ENCODE measurements at regions not wholly inside any gene's neighbourhood (a gene's known extent, or its start where the extent isn't known, plus 50 kb on each side); places are given as distances from the start of the nearest gene placed in this dataset.

- H3K36me3 Mint-ChIP-seq (ENCODE audit: low read depth) = no peaks in the 10 kb centered on the region
- DNase-seq = no peak
- no peak overlapping the region for H3K27ac Mint-ChIP-seq
- H3K4me1 Mint-ChIP-seq = no peaks in the 10 kb centered on the region
- H3K27me3 Mint-ChIP-seq = no peaks in the 10 kb centered on the region
- no peaks in the 10 kb centered on the region for H3K9me3 Mint-ChIP-seq
- CTCF ChIA-PET = no interaction called here
- H3K4me3 Mint-ChIP-seq = no peak overlapping the region
- POLR2A ChIA-PET = no interaction called here
Observed at GRCh38 chr4:123916821-123917220, 520.2 kb downstream of the SPRY1 start.

GRCh38 chr4:123919576-123920098 lies 523.0 kb downstream of the SPRY1 start:
- no peaks in the 10 kb centered on the region for H3K27me3 Mint-ChIP-seq

GRCh38 chr4:123921339-123921738 lies 524.7 kb downstream of the SPRY1 start:
- ChIA-PET CTCF (no interaction called here), POLR2A (no interaction called here)
- H3K4me1 Mint-ChIP-seq = no peaks in the 10 kb centered on the region
- no peaks in the 10 kb centered on the region for H3K27me3 Mint-ChIP-seq
- no peak overlapping the region for H3K27ac Mint-ChIP-seq
- no peak overlapping the region for H3K4me3 Mint-ChIP-seq
- no peaks in the 10 kb centered on the region for H3K36me3 Mint-ChIP-seq (ENCODE audit: low read depth)
- DNase-seq = no peak
- no peaks in the 10 kb centered on the region for H3K9me3 Mint-ChIP-seq

More at GRCh38 chr4:123919576-123920098, 523.0 kb downstream of the SPRY1 start:
- Mint-ChIP-seq H3K9me3 (no peaks in the 10 kb centered on the region), H3K27ac (no peak overlapping the region), H3K36me3 (ENCODE audit: low read depth) (no peaks in the 10 kb centered on the region), H3K4me3 (no peak overlapping the region), H3K4me1 (no peaks in the 10 kb centered on the region)
- CTCF ChIA-PET = no interaction called here
- no peak for DNase-seq
- POLR2A ChIA-PET = no interaction called here

GRCh38 chr4:123922847-123923246 lies 526.3 kb downstream of the SPRY1 start:
- no peaks in the 10 kb centered on the region for H3K4me1 Mint-ChIP-seq
- H3K36me3 Mint-ChIP-seq (ENCODE audit: low read depth) = no peaks in the 10 kb centered on the region
- ChIA-PET POLR2A (no interaction called here), CTCF (no interaction called here)
- no peak for DNase-seq
- no peaks in the 10 kb centered on the region for H3K27me3 Mint-ChIP-seq
- no peak overlapping the region for H3K27ac Mint-ChIP-seq
- no peaks in the 10 kb centered on the region for H3K9me3 Mint-ChIP-seq
- H3K4me3 Mint-ChIP-seq = no peak overlapping the region

GRCh38 chr4:123924536-123924935 lies 527.9 kb downstream of the SPRY1 start:
- Mint-ChIP-seq H3K9me3 (no peaks in the 10 kb centered on the region), H3K27ac (no peak overlapping the region), H3K4me3 (no peak overlapping the region), H3K36me3 (ENCODE audit: low read depth) (no peaks in the 10 kb centered on the region), H3K27me3 (no peaks in the 10 kb centered on the region), H3K4me1 (no peaks in the 10 kb centered on the region)
- POLR2A ChIA-PET = no interaction called here
- DNase-seq = no peak
- CTCF ChIA-PET = no interaction called here

- DNase-seq = no peak
- ChIA-PET POLR2A (no interaction called here), CTCF (interaction anchor here (0.6 kb wide), 1 partner anchor 1039 kb away, joined by 3 read pairs; no protein-coding TSS in a partner anchor)
- Mint-ChIP-seq H3K27me3 (no peaks in the 10 kb centered on the region), H3K9me3 (no peaks in the 10 kb centered on the region), H3K4me1 (no peaks in the 10 kb centered on the region), H3K4me3 (no peak overlapping the region), H3K27ac (no peak overlapping the region), H3K36me3 (ENCODE audit: low read depth) (no peaks in the 10 kb centered on the region)
Observed at GRCh38 chr4:123929565-123929964, 533.0 kb downstream of the SPRY1 start.

DNA sequence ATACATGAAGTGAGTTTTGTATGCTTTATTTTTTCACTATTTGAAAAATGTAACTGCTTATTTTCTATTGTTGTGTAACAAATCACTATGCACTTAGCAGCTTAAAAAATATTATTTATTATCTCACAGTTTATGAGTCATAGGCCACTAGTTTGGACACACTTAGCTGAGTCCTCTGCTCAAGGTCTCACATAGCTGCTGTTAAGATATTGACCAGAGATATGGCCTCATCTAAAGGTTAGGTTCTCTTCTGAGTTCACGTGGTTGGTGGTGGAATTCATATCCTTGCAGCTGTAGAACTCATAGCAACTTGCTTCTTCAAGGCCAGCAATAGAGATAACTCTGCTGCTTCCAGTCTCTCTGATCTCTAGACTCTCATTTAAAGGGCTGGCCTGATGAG lies 534.4 kb downstream of the SPRY1 start:
- Mint-ChIP-seq H3K27ac (no peak overlapping the region), H3K9me3 (no peaks in the 10 kb centered on the region), H3K4me1 (no peaks in the 10 kb centered on the region), H3K27me3 (no peaks in the 10 kb centered on the region), H3K36me3 (ENCODE audit: low read depth) (no peaks in the 10 kb centered on the region), H3K4me3 (no peak overlapping the region)
- CTCF ChIA-PET = no interaction called here
- POLR2A ChIA-PET = no interaction called here
- no peak for DNase-seq

GRCh38 chr4:123934096-123934495 lies 537.5 kb downstream of the SPRY1 start:
- CTCF ChIA-PET = no interaction called here
- no peak overlapping the region for H3K27ac Mint-ChIP-seq
- no peaks in the 10 kb centered on the region for H3K27me3 Mint-ChIP-seq
- H3K4me3 Mint-ChIP-seq = no peak overlapping the region
- POLR2A ChIA-PET = no interaction called here
- no peak for DNase-seq
- no peaks in the 10 kb centered on the region for H3K36me3 Mint-ChIP-seq (ENCODE audit: low read depth)
- no peaks in the 10 kb centered on the region for H3K4me1 Mint-ChIP-seq
- H3K9me3 Mint-ChIP-seq = no peaks in the 10 kb centered on the region

DNA sequence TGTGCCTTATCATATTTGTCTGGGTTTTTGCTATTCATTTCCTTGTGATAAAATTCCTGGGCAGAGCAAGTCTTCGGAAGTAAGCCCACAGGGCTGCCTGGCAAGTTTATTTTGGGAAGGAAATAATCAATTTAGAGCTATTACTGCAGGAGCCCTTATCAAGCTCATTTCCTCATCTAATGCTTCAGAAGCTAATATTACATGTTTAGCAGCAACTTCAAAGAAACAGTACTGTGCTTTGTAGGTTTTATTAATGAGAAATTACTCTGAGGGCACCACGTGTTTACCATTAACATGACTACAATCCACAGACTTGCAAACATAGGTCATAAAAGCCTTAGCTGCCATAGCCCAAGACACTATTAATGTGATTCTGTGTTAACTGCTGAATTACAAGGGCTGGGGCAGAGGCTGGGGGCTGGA lies 540.0 kb downstream of the SPRY1 start:
- DNase-seq = no peak
- Mint-ChIP-seq H3K27ac (no peak overlapping the region), H3K36me3 (ENCODE audit: low read depth) (no peaks in the 10 kb centered on the region), H3K4me3 (no peak overlapping the region), H3K9me3 (no peaks in the 10 kb centered on the region), H3K4me1 (no peaks in the 10 kb centered on the region), H3K27me3 (no peaks in the 10 kb centered on the region)
- ChIA-PET CTCF (no interaction called here), POLR2A (no interaction called here)

DNA sequence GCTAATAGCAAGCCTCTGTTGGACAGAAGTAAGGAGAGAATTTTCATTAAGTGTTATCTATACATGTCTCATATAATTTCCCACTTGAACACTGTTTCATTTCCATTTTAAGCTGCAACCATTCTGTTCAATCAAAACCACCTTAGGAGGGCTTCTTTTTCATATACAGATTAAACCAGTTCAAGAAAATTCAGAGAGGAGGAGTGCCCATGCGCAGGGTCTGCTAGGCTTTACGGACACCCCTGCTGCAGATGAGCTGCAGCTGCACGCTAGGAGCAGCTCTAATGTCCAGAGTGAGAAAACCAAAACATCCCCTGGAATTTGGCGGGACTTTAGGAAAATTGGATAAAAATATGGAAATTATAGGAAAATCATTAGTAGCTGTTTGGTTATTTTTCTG lies 541.0 kb downstream of the SPRY1 start:
- Mint-ChIP-seq H3K27ac (no peak overlapping the region), H3K4me1 (no peaks in the 10 kb centered on the region), H3K4me3 (no peak overlapping the region), H3K27me3 (no peaks in the 10 kb centered on the region), H3K9me3 (no peaks in the 10 kb centered on the region), H3K36me3 (ENCODE audit: low read depth) (no peaks in the 10 kb centered on the region)
- ChIA-PET POLR2A (no interaction called here), CTCF (no interaction called here)
- no peak for DNase-seq

- Mint-ChIP-seq H3K4me3 (no peak overlapping the region), H3K36me3 (ENCODE audit: low read depth) (no peaks in the 10 kb centered on the region), H3K27me3 (no peaks in the 10 kb centered on the region), H3K27ac (no peak overlapping the region), H3K9me3 (no peaks in the 10 kb centered on the region), H3K4me1 (no peaks in the 10 kb centered on the region)
- no peak for DNase-seq
- CTCF ChIA-PET = no interaction called here
- POLR2A ChIA-PET = no interaction called here
Observed at GRCh38 chr4:123939621-123940020, 543.0 kb downstream of the SPRY1 start.

DNA sequence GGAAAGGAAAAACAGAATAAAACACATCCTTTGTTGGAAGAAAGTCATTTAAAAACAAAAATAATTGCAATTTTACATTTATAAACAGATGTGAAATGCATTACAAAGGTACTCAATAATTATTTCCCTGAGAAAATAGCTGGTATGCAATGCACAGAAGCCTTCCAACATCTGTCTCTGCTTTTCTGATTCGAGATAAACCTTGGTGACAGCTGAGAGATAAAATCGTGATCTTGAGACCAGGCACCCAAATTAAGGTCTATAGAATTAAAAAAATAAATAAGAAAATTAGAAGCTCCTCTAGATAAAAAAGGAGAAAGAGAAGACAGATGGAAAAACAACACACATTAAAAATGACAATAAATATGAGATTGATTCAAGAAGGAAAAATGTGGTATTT lies 544.0 kb downstream of the SPRY1 start:
- H3K4me1 Mint-ChIP-seq = no peaks in the 10 kb centered on the region
- CTCF ChIA-PET = no interaction called here

DNA sequence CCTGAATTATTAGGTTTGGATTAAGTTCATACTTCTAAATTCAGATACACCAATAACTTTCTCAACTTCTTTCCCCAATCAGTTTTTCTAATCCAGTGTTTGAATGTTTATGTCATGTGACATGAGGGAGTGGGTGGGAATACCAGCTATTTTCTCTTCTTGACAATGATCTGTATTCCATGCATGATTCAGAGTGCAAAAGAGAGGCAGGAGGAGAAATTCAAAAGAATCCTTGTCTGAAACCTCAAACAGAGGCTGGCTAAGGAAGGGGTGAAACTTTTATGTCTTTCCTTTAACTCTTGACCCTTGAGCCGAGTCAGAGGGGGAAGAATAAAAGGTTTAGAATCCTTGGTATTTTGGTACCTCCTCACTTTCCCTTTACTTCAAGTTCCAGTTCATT lies 544.7 kb downstream of the SPRY1 start:
- Mint-ChIP-seq H3K4me3 (no peak overlapping the region), H3K4me1 (no peaks in the 10 kb centered on the region), H3K9me3 (no peaks in the 10 kb centered on the region), H3K36me3 (ENCODE audit: low read depth) (no peaks in the 10 kb centered on the region), H3K27me3 (no peaks in the 10 kb centered on the region), H3K27ac (no peak overlapping the region)
- POLR2A ChIA-PET = no interaction called here
- DNase-seq = no peak
- CTCF ChIA-PET = no interaction called here

More for the DNA sequence above, 544.0 kb downstream of the SPRY1 start:
- no peaks in the 10 kb centered on the region for H3K9me3 Mint-ChIP-seq
- H3K36me3 Mint-ChIP-seq (ENCODE audit: low read depth) = no peaks in the 10 kb centered on the region
- no peaks in the 10 kb centered on the region for H3K27me3 Mint-ChIP-seq
- no peak overlapping the region for H3K27ac Mint-ChIP-seq
- DNase-seq = no peak
- no peak overlapping the region for H3K4me3 Mint-ChIP-seq
- POLR2A ChIA-PET = no interaction called here

DNA sequence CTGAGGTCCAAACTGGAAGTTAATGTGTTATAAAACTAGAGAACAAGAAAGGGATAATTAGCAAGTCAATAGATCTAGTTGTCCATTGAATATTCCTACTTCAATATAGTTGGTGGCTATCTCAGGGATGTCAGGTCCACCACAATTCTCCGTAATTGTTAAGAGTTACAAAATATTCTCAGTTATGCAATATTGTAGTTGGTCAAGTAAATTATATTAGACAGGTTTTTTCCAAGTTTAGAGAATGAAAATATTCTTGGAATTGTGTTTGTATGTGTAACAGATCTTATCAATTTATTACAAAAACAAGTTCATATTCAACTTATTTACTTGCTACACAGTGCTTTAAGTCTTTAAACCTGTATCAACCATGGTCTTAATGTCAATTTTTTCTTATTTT lies 547.4 kb downstream of the SPRY1 start:
- ChIA-PET POLR2A (no interaction called here), CTCF (no interaction called here)
- no peaks in the 10 kb centered on the region for H3K27me3 Mint-ChIP-seq
- H3K9me3 Mint-ChIP-seq = no peaks in the 10 kb centered on the region
- no peak for DNase-seq
- no peaks in the 10 kb centered on the region for H3K36me3 Mint-ChIP-seq (ENCODE audit: low read depth)
- no peak overlapping the region for H3K27ac Mint-ChIP-seq
- H3K4me1 Mint-ChIP-seq = no peaks in the 10 kb centered on the region
- no peak overlapping the region for H3K4me3 Mint-ChIP-seq

DNA sequence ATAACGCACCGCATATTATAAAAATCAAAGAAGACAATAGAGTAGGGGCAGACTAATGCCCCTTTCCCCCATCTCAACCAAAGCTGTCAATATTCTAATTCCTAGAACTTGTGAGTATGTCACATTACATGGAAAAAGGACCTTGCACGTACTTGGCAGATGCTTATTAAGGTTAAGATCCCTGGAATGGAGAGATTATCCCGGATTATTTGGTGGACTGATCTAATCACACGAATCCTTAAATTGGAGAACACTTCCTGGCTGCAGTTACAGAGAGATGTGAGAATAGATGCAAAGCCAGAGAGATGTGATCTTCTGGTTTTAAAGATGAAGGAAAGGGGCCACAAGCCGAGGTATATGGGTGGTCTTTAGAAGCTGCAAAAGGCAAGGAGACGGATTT lies 548.7 kb downstream of the SPRY1 start:
- H3K9me3 Mint-ChIP-seq = no peaks in the 10 kb centered on the region
- H3K4me1 Mint-ChIP-seq = no peaks in the 10 kb centered on the region
- no peak for DNase-seq
- no peaks in the 10 kb centered on the region for H3K36me3 Mint-ChIP-seq (ENCODE audit: low read depth)
- ChIA-PET CTCF (no interaction called here), POLR2A (no interaction called here)
- H3K27me3 Mint-ChIP-seq = no peaks in the 10 kb centered on the region
- H3K27ac Mint-ChIP-seq = no peak overlapping the region
- H3K4me3 Mint-ChIP-seq = no peak overlapping the region
